ACC112 (cell line): ENCODE measurements at regions not wholly inside any gene's neighbourhood (a gene's known extent, or its start where the extent isn't known, plus 50 kb on each side); places are given as distances from the start of the nearest gene placed in this dataset.

ENCODE experiments used
- H2AFZ ChIP-seq: fragments of 200-600 bp; sonication (generic); one replicate; pipeline ENCODE4 v1.6.0; 2017; ENCODE audit warnings: antibody characterized with exemption, low read length; ENCODE audit not compliant: unreplicated experiment
- H3K27ac ChIP-seq: fragments of 200-600 bp; sonication (generic); 2 replicates; pipeline ENCODE4 v1.5.1; 2014; ENCODE audit warnings: low read depth, mild to moderate bottlenecking, antibody characterized with exemption, low read length, moderate library complexity
- H3K27me3 ChIP-seq: fragments of 200-600 bp; sonication (generic); 2 replicates; pipeline ENCODE4 v1.6.1; 2014; ENCODE audit warnings: mild to moderate bottlenecking, antibody characterized with exemption, low read length, moderate library complexity, mixed read lengths; ENCODE audit not compliant: insufficient read depth
- H3K36me3 ChIP-seq: fragments of 200-600 bp; sonication (generic); 2 replicates; pipeline ENCODE4 v1.6.1; 2016; ENCODE audit warnings: mild to moderate bottlenecking, antibody characterized with exemption, low read length, moderate library complexity, mixed read lengths; ENCODE audit not compliant: insufficient read depth
- H3K4me1 ChIP-seq: fragments of 200-600 bp; sonication (generic); one replicate; pipeline ENCODE4 v1.6.1; 2016; ENCODE audit warnings: low read length, mixed read lengths; ENCODE audit not compliant: insufficient read depth, unreplicated experiment, control insufficient read depth
- H3K4me3 ChIP-seq: fragments of 200-600 bp; sonication (generic); 2 replicates; pipeline ENCODE4 v1.5.1; 2014; ENCODE audit warnings: mild to moderate bottlenecking, low read depth, low read length
- H3K79me2 ChIP-seq: fragments of 200-600 bp; sonication (generic); one replicate; pipeline ENCODE4 v1.6.0; 2016; ENCODE audit warnings: low read length; ENCODE audit not compliant: control insufficient read depth, unreplicated experiment, insufficient read depth

DNA sequence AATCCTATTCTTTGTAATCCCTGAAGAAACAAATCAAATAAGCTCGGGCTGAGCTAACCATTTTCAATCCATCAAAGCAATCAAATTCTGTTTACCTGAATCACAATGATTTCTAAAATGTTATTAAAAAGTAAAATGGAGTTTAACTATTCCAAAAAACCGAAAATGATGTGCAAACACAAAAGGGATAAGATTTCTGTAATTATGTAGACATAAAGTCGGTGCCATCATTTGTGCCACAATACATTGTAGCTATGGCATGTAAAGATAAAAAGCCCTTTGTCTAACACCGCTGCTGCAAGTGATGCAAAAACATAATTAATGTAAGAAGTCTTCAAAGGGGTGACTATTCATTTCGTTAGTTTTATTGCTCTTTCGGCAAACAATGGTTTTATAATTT, 125.1 kb upstream of the FAM204A start:
- H3K27me3 ChIP-seq: peaks cover 76% of the 10 kb centered on the region
- H3K4me1 ChIP-seq: no peaks in the 10 kb centered on the region
- H3K36me3 ChIP-seq: no peaks in the 10 kb centered on the region
- no peak overlapping the region for H2AFZ ChIP-seq
- no peak overlapping the region for H3K27ac ChIP-seq
- no peak overlapping the region for H3K4me3 ChIP-seq
- H3K79me2 ChIP-seq: no peaks in the 10 kb centered on the region

- H3K27ac ChIP-seq: no peak overlapping the region
- no peak overlapping the region for H3K4me3 ChIP-seq
- H3K79me2 ChIP-seq: no peaks in the 10 kb centered on the region
- no peak overlapping the region for H2AFZ ChIP-seq
- no peaks in the 10 kb centered on the region for H3K4me1 ChIP-seq
- H3K36me3 ChIP-seq: no peaks in the 10 kb centered on the region
- H3K27me3 ChIP-seq: peaks cover 85% of the 10 kb centered on the region
Measured at GRCh38 chr10:118465300-118465874, 123.3 kb upstream of the FAM204A start.

- Histone ChIP-seq H3K4me1 (no peaks in the 10 kb centered on the region), H3K27ac (no peak overlapping the region), H3K4me3 (no peak overlapping the region), H3K27me3 (peaks cover 81% of the 10 kb centered on the region), H3K36me3 (no peaks in the 10 kb centered on the region), H2AFZ (no peak overlapping the region), H3K79me2 (no peaks in the 10 kb centered on the region)
Measured at GRCh38 chr10:118463740-118464139, 121.6 kb upstream of the FAM204A start.

DNA sequence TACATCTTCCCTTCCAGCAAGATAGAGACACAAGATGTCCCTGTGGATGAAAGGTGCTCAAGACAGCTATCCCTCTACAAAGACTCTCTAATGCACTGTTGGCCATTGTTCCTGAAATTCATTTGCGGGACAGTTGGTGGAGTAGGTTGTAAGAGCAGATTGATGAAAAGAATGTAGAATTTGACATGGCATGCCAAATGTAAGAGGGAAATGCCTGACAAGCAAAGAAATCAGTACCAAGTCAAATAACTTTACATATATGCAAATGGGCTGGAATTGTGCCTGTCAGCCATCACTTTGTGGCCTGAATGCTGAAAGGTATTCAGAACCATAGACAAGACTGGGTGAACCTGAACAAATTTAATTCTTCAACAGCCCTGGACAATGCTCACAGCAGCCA, 120.3 kb upstream of the FAM204A start:
- Histone ChIP-seq H2AFZ (no peak overlapping the region), H3K27me3 (peaks cover 81% of the 10 kb centered on the region), H3K27ac (no peak overlapping the region)

DNA sequence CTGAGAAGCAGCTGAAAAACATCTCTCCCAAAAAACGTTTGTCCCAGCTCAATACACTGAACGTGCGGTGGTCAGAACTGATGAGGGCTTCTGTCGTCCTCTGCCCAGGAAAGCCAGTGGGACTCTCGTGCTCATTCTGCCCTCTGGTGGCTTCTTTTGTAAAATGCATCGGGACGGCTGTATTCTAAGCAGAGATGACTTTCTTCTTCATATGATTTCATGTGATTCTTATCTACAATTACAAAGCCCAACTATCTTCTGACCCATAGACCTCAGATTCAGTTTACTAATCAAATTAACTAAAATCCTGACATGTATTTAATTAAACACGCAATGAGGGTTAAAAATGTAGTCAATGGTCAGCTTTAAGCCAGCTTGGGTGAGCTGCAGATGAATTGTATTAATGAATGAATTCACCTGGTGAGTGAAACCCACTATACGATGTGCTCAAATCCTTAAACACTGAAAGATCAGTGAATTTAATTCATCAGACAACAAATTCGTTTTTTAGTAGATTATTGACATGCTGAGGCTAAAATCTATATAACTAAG, 117.6 kb upstream of the FAM204A start:
- H3K79me2 ChIP-seq: no peaks in the 10 kb centered on the region
- no peaks in the 10 kb centered on the region for H3K36me3 ChIP-seq
- H2AFZ ChIP-seq: no peak overlapping the region
- no peak overlapping the region for H3K4me3 ChIP-seq
- H3K4me1 ChIP-seq: no peaks in the 10 kb centered on the region
- no peak overlapping the region for H3K27ac ChIP-seq
- H3K27me3 ChIP-seq: peaks cover 81% of the 10 kb centered on the region

More for the DNA sequence above, 120.3 kb upstream of the FAM204A start:
- no peaks in the 10 kb centered on the region for H3K79me2 ChIP-seq
- H3K4me3 ChIP-seq: no peak overlapping the region
- no peaks in the 10 kb centered on the region for H3K36me3 ChIP-seq
- H3K4me1 ChIP-seq: no peaks in the 10 kb centered on the region

DNA sequence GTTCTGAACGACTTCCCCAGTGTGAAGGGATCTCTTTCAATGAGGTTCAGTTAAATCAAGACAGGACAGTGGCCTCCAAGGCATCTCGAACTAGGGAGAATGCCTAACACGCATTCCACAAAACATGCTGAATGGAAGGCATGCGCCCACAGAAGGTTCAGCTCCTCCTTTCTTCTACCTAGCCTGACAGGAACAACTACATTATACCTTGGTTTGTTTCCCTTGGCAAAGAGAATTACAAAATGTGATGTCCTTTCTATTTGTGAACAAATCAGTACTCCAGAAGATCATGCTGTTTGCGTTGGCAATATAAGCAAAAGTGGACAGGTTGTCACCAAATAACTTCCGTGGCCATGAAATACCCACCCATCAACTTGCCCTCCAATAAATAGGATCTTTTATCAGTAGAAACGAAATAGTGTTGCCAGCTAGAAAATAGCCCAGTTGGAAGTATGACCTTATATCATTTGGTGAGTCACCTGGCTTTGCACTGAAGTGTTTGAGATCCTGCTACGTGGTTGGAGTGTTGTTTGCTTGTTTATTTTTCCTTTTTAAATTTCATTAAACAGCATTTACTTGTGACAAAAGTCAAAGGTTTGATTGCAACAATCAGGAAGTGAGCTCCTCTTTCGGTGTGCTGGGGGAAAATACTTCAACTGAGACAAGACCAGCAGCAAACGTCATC, 117.0 kb upstream of the FAM204A start:
- no peaks in the 10 kb centered on the region for H3K4me1 ChIP-seq
- H2AFZ ChIP-seq: no peak overlapping the region
- H3K4me3 ChIP-seq: no peak overlapping the region
- H3K79me2 ChIP-seq: no peaks in the 10 kb centered on the region
- peaks cover 80% of the 10 kb centered on the region for H3K27me3 ChIP-seq
- H3K36me3 ChIP-seq: no peaks in the 10 kb centered on the region
- no peak overlapping the region for H3K27ac ChIP-seq

GRCh38 chr10:118457824-118458428, 115.8 kb upstream of the FAM204A start:
- Histone ChIP-seq H3K27ac (no peak overlapping the region), H3K79me2 (no peaks in the 10 kb centered on the region), H2AFZ (no peak overlapping the region), H3K36me3 (no peaks in the 10 kb centered on the region), H3K4me1 (no peaks in the 10 kb centered on the region), H3K27me3 (peaks cover 75% of the 10 kb centered on the region), H3K4me3 (no peak overlapping the region)

- peaks cover 82% of the 10 kb centered on the region for H3K27me3 ChIP-seq
- H3K4me1 ChIP-seq: no peaks in the 10 kb centered on the region
- H3K36me3 ChIP-seq: no peaks in the 10 kb centered on the region
- H3K27ac ChIP-seq: no peak overlapping the region
- H2AFZ ChIP-seq: no peak overlapping the region
- H3K4me3 ChIP-seq: no peak overlapping the region
- no peaks in the 10 kb centered on the region for H3K79me2 ChIP-seq
Measured at GRCh38 chr10:118455181-118455695, 113.1 kb upstream of the FAM204A start.

DNA sequence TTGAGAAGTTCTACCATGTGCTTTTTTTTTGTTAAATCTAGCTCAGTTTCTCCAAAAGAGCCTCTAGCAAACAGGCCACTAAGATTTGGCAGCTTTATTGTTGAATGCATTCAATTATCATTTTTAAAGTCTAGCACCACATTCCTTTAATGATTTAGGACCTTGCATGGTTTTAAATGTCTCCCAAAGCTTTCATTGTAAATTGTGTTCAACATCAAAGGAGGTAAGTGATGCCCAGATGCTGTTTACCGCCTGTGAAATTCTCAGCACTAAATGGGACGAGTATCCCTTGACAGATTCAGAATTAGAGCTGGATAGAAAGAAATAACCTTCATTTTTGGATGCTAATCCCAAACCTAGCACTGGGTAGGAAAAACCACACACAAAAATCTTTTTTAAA, 112.1 kb upstream of the FAM204A start:
- Histone ChIP-seq H2AFZ (no peak overlapping the region), H3K27ac (no peak overlapping the region), H3K27me3 (peaks cover 90% of the 10 kb centered on the region), H3K4me1 (no peaks in the 10 kb centered on the region), H3K36me3 (no peaks in the 10 kb centered on the region), H3K79me2 (no peaks in the 10 kb centered on the region), H3K4me3 (no peak overlapping the region)

GRCh38 chr10:118452098-118452497, 110.0 kb upstream of the FAM204A start:
- H3K79me2 ChIP-seq: no peaks in the 10 kb centered on the region
- no peaks in the 10 kb centered on the region for H3K36me3 ChIP-seq
- no peaks in the 10 kb centered on the region for H3K4me1 ChIP-seq
- no peak overlapping the region for H3K27ac ChIP-seq
- H3K4me3 ChIP-seq: no peak overlapping the region
- peaks cover 90% of the 10 kb centered on the region for H3K27me3 ChIP-seq
- H2AFZ ChIP-seq: no peak overlapping the region
